Kidney capillary endothelial cell (primary cell): ENCODE measurements at regions not wholly inside any gene's neighbourhood (a gene's known extent, or its start where the extent isn't known, plus 50 kb on each side); places are given as distances from the start of the nearest gene placed in this dataset.
"Not testable (repeated sequence)": the region's sequence is repeated elsewhere in the genome, so short reads cannot be mapped to it uniquely, and the experiment has no call there.

Experiments used
- DNase-seq: peaks from one replicate; pipeline ENCODE4 v3.0.0-alpha.2; 2018; ENCODE audit warnings: low spot score

- DNase-seq: no peak
Observed at GRCh38 chr17:14732211-14732610, 431.3 kb downstream of the HS3ST3B1 start.

GRCh38 chr17:14731591-14731990, 430.7 kb downstream of the HS3ST3B1 start:
- no peak for DNase-seq

GRCh38 chr17:14730821-14731220, 429.9 kb downstream of the HS3ST3B1 start:
- no peak for DNase-seq

GRCh38 chr17:14725729-14726128, 424.8 kb downstream of the HS3ST3B1 start:
- no peak for DNase-seq

GRCh38 chr17:14724770-14725169, 423.9 kb downstream of the HS3ST3B1 start:
- no peak for DNase-seq

- not testable (repeated sequence) for DNase-seq
Observed at GRCh38 chr17:14723349-14723748, 422.5 kb downstream of the HS3ST3B1 start.

- no peak for DNase-seq
Observed at GRCh38 chr17:14719942-14720341, 419.1 kb downstream of the HS3ST3B1 start.

- no peak for DNase-seq
Observed at GRCh38 chr17:14717859-14718258, 417.0 kb downstream of the HS3ST3B1 start.

GRCh38 chr17:14715561-14715960, 414.7 kb downstream of the HS3ST3B1 start:
- DNase-seq: no peak

GRCh38 chr17:14712611-14713021, 411.7 kb downstream of the HS3ST3B1 start:
- DNase-seq: no peak

GRCh38 chr17:14704121-14704520, 403.2 kb downstream of the HS3ST3B1 start:
- DNase-seq: no peak

- no peak for DNase-seq
Observed at GRCh38 chr17:14701886-14702285, 401.0 kb downstream of the HS3ST3B1 start.

- DNase-seq: no peak
Observed at GRCh38 chr17:14699574-14700185, 398.8 kb downstream of the HS3ST3B1 start.

- no peak for DNase-seq
Observed at GRCh38 chr17:14693382-14693781, 392.5 kb downstream of the HS3ST3B1 start.

GRCh38 chr17:14690704-14691103, 389.8 kb downstream of the HS3ST3B1 start:
- DNase-seq: no peak

- no peak for DNase-seq
Observed at GRCh38 chr17:14688134-14688533, 387.3 kb downstream of the HS3ST3B1 start.

GRCh38 chr17:14672830-14673229, 371.9 kb downstream of the HS3ST3B1 start:
- no peak for DNase-seq

GRCh38 chr17:14670861-14671260, 370.0 kb downstream of the HS3ST3B1 start:
- no peak for DNase-seq

- DNase-seq: no peak
Observed at GRCh38 chr17:14664511-14664910, 363.6 kb downstream of the HS3ST3B1 start.

- no peak for DNase-seq
Observed at GRCh38 chr17:14641117-14641516, 340.2 kb downstream of the HS3ST3B1 start.

GRCh38 chr17:14637260-14637659, 336.4 kb downstream of the HS3ST3B1 start:
- no peak for DNase-seq

GRCh38 chr17:14630621-14631020, 329.7 kb downstream of the HS3ST3B1 start:
- DNase-seq: no peak

- no peak for DNase-seq
Observed at GRCh38 chr17:14630046-14630445, 329.2 kb downstream of the HS3ST3B1 start.

- DNase-seq: no peak
Observed at GRCh38 chr17:14622615-14623101, 321.8 kb downstream of the HS3ST3B1 start.
